ENCODE measurements at regions not wholly inside any gene's neighbourhood (a gene's known extent, or its start where the extent isn't known, plus 50 kb on each side); places are given as distances from the start of the nearest gene placed in this dataset.

DNA sequence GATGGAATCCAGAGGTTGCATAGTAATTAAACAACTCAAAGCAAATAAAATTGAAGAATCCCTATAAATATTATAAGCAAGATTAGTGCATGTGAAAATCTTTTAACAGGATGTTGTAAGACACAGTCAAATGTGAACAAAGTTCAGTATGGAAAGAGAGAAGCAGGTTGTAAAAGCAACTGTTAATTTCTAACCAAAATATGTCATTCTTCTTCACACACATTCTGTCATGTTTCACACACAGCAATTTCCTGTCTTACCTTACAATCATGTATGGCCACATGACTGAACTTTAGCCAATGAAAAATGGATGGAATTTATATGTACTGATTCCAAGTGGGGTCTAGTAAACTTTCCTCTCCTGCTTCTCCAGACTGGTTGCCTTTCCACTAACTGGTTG lies 527.7 kb upstream of the TMPRSS15 start:
- intact Hi-C loops (cut with DNase I) = no loop called here
- Histone ChIP-seq H3K36me3 (no peaks in the 10 kb centered on the region), H3K9me3 (peaks cover 0 to 7% (median 0%) of the 10 kb centered on the region in 12 donors)

GRCh38 chr21:18937337-18937736 lies 533.8 kb upstream of the TMPRSS15 start:
- H3K4me3 ChIP-seq = no peak overlapping the region
- H3K36me3 ChIP-seq = no peaks in the 10 kb centered on the region
- intact Hi-C loops (cut with DNase I) = no loop called here
- H3K27me3 ChIP-seq = no peaks in the 10 kb centered on the region
- DNase-seq (no peak), ATAC-seq (no peak)
- TF ChIP-seq POLR2A (IDR thresholded peaks at IDR 0.05) (no peak), CTCF (IDR thresholded peaks at IDR 0.05) (no peak)
- WGBS, 4 donors = 76 to 88% (median 81%) methylated on average over 7 of the region's 7 CpGs
- H3K4me1 ChIP-seq = no peaks in the 10 kb centered on the region
- no peak overlapping the region for H3K27ac ChIP-seq
- peaks cover 0 to 3% (median 0%) of the 10 kb centered on the region in 12 donors for H3K9me3 ChIP-seq

More for the DNA sequence above, 527.7 kb upstream of the TMPRSS15 start:
- no peak overlapping the region for H3K27ac ChIP-seq
- H3K4me1 ChIP-seq = no peaks in the 10 kb centered on the region
- no peak for TF ChIP-seq CTCF (IDR thresholded peaks at IDR 0.05)
- TF ChIP-seq POLR2A (IDR thresholded peaks at IDR 0.05) = no peak
- H3K27me3 ChIP-seq = no peaks in the 10 kb centered on the region
- no peak for ATAC-seq
- DNase-seq = no peak
- H3K4me3 ChIP-seq = no peak overlapping the region

DNA sequence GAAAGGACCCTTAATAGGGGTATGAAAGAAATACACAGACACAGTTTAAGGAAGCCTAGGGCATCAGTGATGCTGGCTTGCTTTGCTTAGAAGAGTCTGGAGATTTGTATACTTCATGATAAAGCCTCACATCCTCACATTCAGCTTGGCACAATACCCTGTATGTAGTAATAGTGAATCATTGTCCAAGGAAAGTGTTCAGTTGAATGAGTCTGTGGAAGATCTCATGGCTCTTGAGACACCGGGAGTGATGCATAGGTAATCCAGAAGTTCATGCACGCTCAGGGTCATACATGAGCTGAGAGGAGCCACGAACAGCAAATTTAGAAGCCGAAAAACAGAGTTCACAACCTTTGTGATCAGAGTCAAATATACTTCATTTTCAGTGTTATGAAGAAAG lies 537.2 kb upstream of the TMPRSS15 start:
- no peak overlapping the region for H3K4me3 ChIP-seq
- no peak for TF ChIP-seq POLR2A (IDR thresholded peaks at IDR 0.05)
- TF ChIP-seq CTCF (IDR thresholded peaks at IDR 0.05) = no peak
- ATAC-seq (no peak), DNase-seq (no peak)
- no peaks in the 10 kb centered on the region for H3K36me3 ChIP-seq
- 78 to 87% (median 82%) methylated on average over 4 of the region's 4 CpGs for WGBS, 4 donors
- H3K27me3 ChIP-seq = no peaks in the 10 kb centered on the region
- H3K9me3 ChIP-seq = no peaks in the 10 kb centered on the region
- no peaks in the 10 kb centered on the region for H3K4me1 ChIP-seq
- H3K27ac ChIP-seq = no peak overlapping the region
- intact Hi-C loops (cut with DNase I) = no loop called here

DNA sequence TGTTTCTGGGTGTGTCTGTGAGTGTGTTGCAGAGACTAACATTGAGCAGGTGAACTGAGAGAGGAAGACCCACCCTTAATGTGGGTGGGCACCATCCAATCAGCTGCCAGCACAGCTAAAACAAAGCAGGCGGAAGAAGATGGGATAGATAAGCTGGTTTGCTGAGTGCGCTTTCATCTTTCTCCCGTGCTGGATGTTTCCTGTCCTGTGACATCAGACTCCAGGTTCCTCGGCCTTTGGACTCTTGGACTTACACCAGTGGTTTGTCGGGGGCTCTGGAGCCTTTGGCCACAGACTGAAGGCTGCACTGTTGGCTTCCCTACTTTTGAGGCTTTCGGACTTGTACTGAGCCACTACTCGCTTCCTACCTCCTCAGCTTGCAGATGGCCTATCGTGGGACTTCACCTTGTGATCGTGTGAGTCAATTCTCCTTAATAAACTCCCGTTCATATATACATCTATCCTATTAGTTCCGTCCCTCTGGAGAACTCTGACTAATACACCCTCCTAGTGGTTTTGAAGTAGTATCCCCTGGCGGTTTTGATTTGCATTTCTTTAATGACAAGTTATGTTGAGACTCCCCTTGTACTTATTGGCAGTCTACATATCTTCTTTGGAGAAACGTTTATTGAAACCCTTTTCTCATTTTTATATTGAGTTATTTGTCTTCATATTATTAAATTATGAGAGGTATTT lies 546.6 kb upstream of the TMPRSS15 start:
- no peaks in the 10 kb centered on the region for H3K36me3 ChIP-seq
- no peak for DNase-seq
- no peak for TF ChIP-seq CTCF (IDR thresholded peaks at IDR 0.05)
- no peak for TF ChIP-seq POLR2A (IDR thresholded peaks at IDR 0.05)
- no peak overlapping the region for H3K4me3 ChIP-seq
- no peaks in the 10 kb centered on the region for H3K27me3 ChIP-seq
- WGBS, 4 donors = 81 to 85% (median 82%) methylated on average over 13 of the region's 13 CpGs
- H3K27ac ChIP-seq = no peak overlapping the region
- no peak for ATAC-seq
- no peaks in the 10 kb centered on the region for H3K9me3 ChIP-seq
- H3K4me1 ChIP-seq = no peaks in the 10 kb centered on the region
- intact Hi-C loops (cut with DNase I) = loop anchor here in 2 of 10 donors (5.0 to 10.0 kb wide), 2 partner anchors 1092 to 1095 kb away; no protein-coding TSS in a partner anchor

All from heart left ventricle (tissue), 16 donors.